ENCODE measurements at regions not wholly inside any gene's neighbourhood (a gene's known extent, or its start where the extent isn't known, plus 50 kb on each side); places are given as distances from the start of the nearest gene placed in this dataset.
A peak's percentile ranks its signal among the peaks of the same experiment; 100 is the strongest.

GRCh38 chr9:22992780-22993179 is 546.2 kb downstream of the DMRTA1 start:
- no peak for DNase-seq (ENCODE audit: low read depth)
- no peak overlapping the region for H3K4me3 ChIP-seq (ENCODE audit: low read length)
- TF ChIP-seq CTCF (conservative IDR thresholded peaks at IDR 0.05; ENCODE audit: low read depth, low read length): no peak

GRCh38 chr9:22997923-22998322 is 551.3 kb downstream of the DMRTA1 start:
- no peak for TF ChIP-seq CTCF (conservative IDR thresholded peaks at IDR 0.05; ENCODE audit: low read depth, low read length)
- DNase-seq (ENCODE audit: low read depth): no peak
- no peak overlapping the region for H3K4me3 ChIP-seq (ENCODE audit: low read length)

- DNase-seq (ENCODE audit: low read depth): peak; percentile 6
- no peak for TF ChIP-seq CTCF (conservative IDR thresholded peaks at IDR 0.05; ENCODE audit: low read depth, low read length)
These were observed 558.5 kb downstream of the DMRTA1 start for GRCh38 chr9:23005156-23005555.

GRCh38 chr9:23006127-23006526 is 559.5 kb downstream of the DMRTA1 start:
- DNase-seq (ENCODE audit: low read depth): no peak
- no peak overlapping the region for H3K4me3 ChIP-seq (ENCODE audit: low read length)
- TF ChIP-seq CTCF (conservative IDR thresholded peaks at IDR 0.05; ENCODE audit: low read depth, low read length): no peak

More at GRCh38 chr9:23005156-23005555, 558.5 kb downstream of the DMRTA1 start:
- H3K4me3 ChIP-seq (ENCODE audit: low read length): no peak overlapping the region

- no peak for DNase-seq (ENCODE audit: low read depth)
- no peak overlapping the region for H3K4me3 ChIP-seq (ENCODE audit: low read length)
- TF ChIP-seq CTCF (conservative IDR thresholded peaks at IDR 0.05; ENCODE audit: low read depth, low read length): no peak
These were observed 565.0 kb downstream of the DMRTA1 start for GRCh38 chr9:23011669-23012068.

- H3K4me3 ChIP-seq (ENCODE audit: low read length): no peak overlapping the region
- no peak for DNase-seq (ENCODE audit: low read depth)
- no peak for TF ChIP-seq CTCF (conservative IDR thresholded peaks at IDR 0.05; ENCODE audit: low read depth, low read length)
These were observed 568.9 kb downstream of the DMRTA1 start for GRCh38 chr9:23015557-23015956.

GRCh38 chr9:23036416-23036815 is 589.8 kb downstream of the DMRTA1 start:
- DNase-seq (ENCODE audit: low read depth): no peak
- H3K4me3 ChIP-seq (ENCODE audit: low read length): no peak overlapping the region
- TF ChIP-seq CTCF (conservative IDR thresholded peaks at IDR 0.05; ENCODE audit: low read depth, low read length): no peak

Measured in retinal pigment epithelial cell (primary cell).